Liver (tissue), 8 donors: ENCODE measurements at regions not wholly inside any gene's neighbourhood (a gene's known extent, or its start where the extent isn't known, plus 50 kb on each side); places are given as distances from the start of the nearest gene placed in this dataset.

ENCODE experiments used
- DNase-seq: peaks from one replicate; pipeline ENCODE4 v3.0.0-alpha.2; 2017; ENCODE audit warnings: low spot score
- H3K27ac ChIP-seq, 2 donors: one replicate each; pipeline ENCODE4 v1.7.0; 2013; ENCODE audit warnings: inconsistent platforms in 2 of 2, low read length in 2 of 2, control low read depth in 1 of 2, low read depth in 1 of 2, mild to moderate bottlenecking in 1 of 2
- H3K27me3 ChIP-seq, 4 donors: one replicate each; pipeline versions ENCODE4 v1.6.1 to v1.7.0; 2013; ENCODE audit warnings: low read length in 3 of 4, inconsistent platforms in 1 of 4, mild to moderate bottlenecking in 1 of 4, moderate library complexity in 1 of 4; ENCODE audit not compliant: control insufficient read depth in 4 of 4, insufficient read depth in 4 of 4
- H3K36me3 ChIP-seq, 4 donors: one replicate each; pipeline versions ENCODE4 v1.6.1 to v1.7.0; 2013; ENCODE audit warnings: low read length in 3 of 4, mild to moderate bottlenecking in 3 of 4, low read depth in 1 of 4, moderate library complexity in 1 of 4; ENCODE audit not compliant: control insufficient read depth in 4 of 4, insufficient read depth in 3 of 4
- H3K4me1 ChIP-seq, 4 donors: one replicate each; pipeline versions ENCODE4 v1.6.1 to v1.7.0; 2013; ENCODE audit warnings: low read length in 3 of 4, mild to moderate bottlenecking in 3 of 4, moderate library complexity in 1 of 4; ENCODE audit not compliant: control insufficient read depth in 4 of 4, insufficient read depth in 4 of 4
- H3K4me3 ChIP-seq, 3 donors: one replicate each; pipeline versions ENCODE4 v1.6.1 to v1.7.0; 2013; ENCODE audit warnings: low read length in 3 of 3, control low read depth in 1 of 3, low read depth in 1 of 3, mild to moderate bottlenecking in 1 of 3
- H3K9ac ChIP-seq, 2 donors: one replicate each; pipeline ENCODE4 v1.7.0; 2013; ENCODE audit warnings: low read length in 2 of 2, mild to moderate bottlenecking in 2 of 2, moderate library complexity in 2 of 2, control low read depth in 1 of 2, low read depth in 1 of 2
- H3K9me3 ChIP-seq, 4 donors: one replicate each; pipeline versions ENCODE4 v1.6.1 to v1.7.0; 2013; ENCODE audit warnings: low read length in 3 of 4; ENCODE audit not compliant: control insufficient read depth in 4 of 4
- ATF3 ChIP-seq: IDR thresholded peaks from 2 replicates; pipeline ENCODE4 v1.6.1; 2016; ENCODE audit warnings: antibody characterized with exemption
- EGR1 ChIP-seq, 2 donors: IDR thresholded peaks; 2 replicates each; pipeline ENCODE4 v1.6.1; 2016 to 2018; ENCODE audit warnings: antibody characterized with exemption in 2 of 2, low read depth in 2 of 2
- FOXA1 ChIP-seq: IDR thresholded peaks from 2 replicates; pipeline ENCODE4 v1.6.1; 2016; ENCODE audit warnings: antibody characterized with exemption
- FOXA2 ChIP-seq: IDR thresholded peaks from 2 replicates; pipeline ENCODE4 v1.6.1; 2016; ENCODE audit warnings: antibody characterized with exemption
- GABPA ChIP-seq, 2 donors: IDR thresholded peaks in 1 of 2; conservative IDR thresholded peaks in 1 of 2; 2 replicates each; pipeline ENCODE4 v1.6.1; 2016; ENCODE audit warnings: antibody characterized with exemption in 2 of 2, mild to moderate bottlenecking in 1 of 2, moderate library complexity in 1 of 2
- HNF4A ChIP-seq, 2 donors: conservative IDR thresholded peaks; 2 replicates each; pipeline ENCODE4 v1.6.1; 2016; ENCODE audit warnings: antibody characterized with exemption in 2 of 2, mild to moderate bottlenecking in 2 of 2
- HNF4G ChIP-seq: IDR thresholded peaks from 2 replicates; pipeline ENCODE4 v1.6.1; 2016; ENCODE audit warnings: antibody characterized with exemption
- JUND ChIP-seq, 2 donors: IDR thresholded peaks; 2 replicates each; pipeline ENCODE4 v1.6.1; 2016; ENCODE audit warnings: antibody characterized with exemption in 2 of 2
- NR2F2 ChIP-seq: IDR thresholded peaks from 2 replicates; pipeline ENCODE4 v1.6.1; 2016; ENCODE audit warnings: antibody characterized with exemption
- RAD21 ChIP-seq, 2 donors: IDR thresholded peaks; 2 replicates each; pipeline ENCODE4 v1.6.1; 2016; ENCODE audit warnings: antibody characterized with exemption in 2 of 2, mild to moderate bottlenecking in 2 of 2
- REST ChIP-seq: IDR thresholded peaks from 2 replicates; pipeline ENCODE4 v1.6.1; 2016; ENCODE audit warnings: antibody characterized with exemption, mild to moderate bottlenecking
- RXRA ChIP-seq, 2 donors: IDR thresholded peaks; 2 replicates each; pipeline ENCODE4 v1.6.1; 2017 to 2018; ENCODE audit warnings: antibody characterized with exemption in 2 of 2, mild to moderate bottlenecking in 1 of 2
- SP1 ChIP-seq: IDR thresholded peaks from 2 replicates; pipeline ENCODE4 v1.6.1; 2018; ENCODE audit warnings: antibody characterized with exemption, mild to moderate bottlenecking
- TAF1 ChIP-seq: conservative IDR thresholded peaks from 2 replicates; pipeline ENCODE4 v1.6.1; 2016; ENCODE audit warnings: antibody characterized with exemption, mild to moderate bottlenecking
- YY1 ChIP-seq: IDR thresholded peaks from 2 replicates; pipeline ENCODE4 v1.6.1; 2016; ENCODE audit warnings: antibody characterized with exemption, mild to moderate bottlenecking
- ZBTB33 ChIP-seq: IDR thresholded peaks from 2 replicates; pipeline ENCODE4 v1.6.1; 2016; ENCODE audit warnings: antibody characterized with exemption
- WGBS: extraction: QIAGEN DNeasy Blood & Tissue Kit; methylation state at CpG from one replicate; pipeline ENCODE4 v1.1.7; 2013; 5-methylcytosine and 5-hydroxymethylcytosine counted together
- TF ChIP-seq, protein P1 (sequence below): fragments of 150-350 bp; IDR thresholded peaks from 2 replicates; pipeline ENCODE4 v1.5.1; 2017; ENCODE audit warnings: improper control_type of control experiment, low read depth, low read length; ENCODE audit not compliant: missing input control
- TF ChIP-seq, protein P2 (sequence below): IDR thresholded peaks from 2 replicates; pipeline ENCODE4 v1.6.1; 2016; ENCODE audit warnings: antibody characterized with exemption
- donor health status: healthy.
- donor health status: healthy.
- donor health status: healthy.
- donor health status: healthy.
- donor health status: healthy.

GRCh38 chr2:113823716-113824595, 65.9 kb upstream of the ACTR3 start:
- no peak overlapping the region for H3K27ac ChIP-seq
- TF ChIP-seq RXRA (IDR thresholded peaks at IDR 0.05) = no peak
- no peak for TF ChIP-seq GABPA (IDR thresholded peaks at IDR 0.05 in 1 of 2, conservative IDR thresholded peaks at IDR 0.05 in 1 of 2)
- no peak for TF ChIP-seq SP1
- no peak for TF ChIP-seq HNF4A (conservative IDR thresholded peaks at IDR 0.05)
- no peak for TF ChIP-seq FOXA2
- TF ChIP-seq YY1 = no peak
- TF ChIP-seq NR2F2 = no peak
- TF ChIP-seq, protein P1, sequence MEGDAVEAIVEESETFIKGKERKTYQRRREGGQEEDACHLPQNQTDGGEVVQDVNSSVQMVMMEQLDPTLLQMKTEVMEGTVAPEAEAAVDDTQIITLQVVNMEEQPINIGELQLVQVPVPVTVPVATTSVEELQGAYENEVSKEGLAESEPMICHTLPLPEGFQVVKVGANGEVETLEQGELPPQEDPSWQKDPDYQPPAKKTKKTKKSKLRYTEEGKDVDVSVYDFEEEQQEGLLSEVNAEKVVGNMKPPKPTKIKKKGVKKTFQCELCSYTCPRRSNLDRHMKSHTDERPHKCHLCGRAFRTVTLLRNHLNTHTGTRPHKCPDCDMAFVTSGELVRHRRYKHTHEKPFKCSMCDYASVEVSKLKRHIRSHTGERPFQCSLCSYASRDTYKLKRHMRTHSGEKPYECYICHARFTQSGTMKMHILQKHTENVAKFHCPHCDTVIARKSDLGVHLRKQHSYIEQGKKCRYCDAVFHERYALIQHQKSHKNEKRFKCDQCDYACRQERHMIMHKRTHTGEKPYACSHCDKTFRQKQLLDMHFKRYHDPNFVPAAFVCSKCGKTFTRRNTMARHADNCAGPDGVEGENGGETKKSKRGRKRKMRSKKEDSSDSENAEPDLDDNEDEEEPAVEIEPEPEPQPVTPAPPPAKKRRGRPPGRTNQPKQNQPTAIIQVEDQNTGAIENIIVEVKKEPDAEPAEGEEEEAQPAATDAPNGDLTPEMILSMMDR = no peak
- no peak for TF ChIP-seq ZBTB33
- no peak for TF ChIP-seq RAD21 (IDR thresholded peaks at IDR 0.05)
- no peak for TF ChIP-seq REST
- no peak for TF ChIP-seq EGR1 (IDR thresholded peaks at IDR 0.05; ENCODE audit: low read depth in 2 of 2)
- TF ChIP-seq HNF4G = no peak
- no peak for TF ChIP-seq ATF3
- no peak for TF ChIP-seq FOXA1
- TF ChIP-seq TAF1 = no peak
- TF ChIP-seq, protein P2, sequence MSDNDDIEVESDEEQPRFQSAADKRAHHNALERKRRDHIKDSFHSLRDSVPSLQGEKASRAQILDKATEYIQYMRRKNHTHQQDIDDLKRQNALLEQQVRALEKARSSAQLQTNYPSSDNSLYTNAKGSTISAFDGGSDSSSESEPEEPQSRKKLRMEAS = no peak
- TF ChIP-seq JUND (IDR thresholded peaks at IDR 0.05) = no peak
- H3K36me3 ChIP-seq = no peaks in the 10 kb centered on the region
- no peak overlapping the region for H3K9ac ChIP-seq
- H3K9me3 ChIP-seq = no peaks in the 10 kb centered on the region
- WGBS = 85% methylated on average over 4 of the region's 4 CpGs
- no peaks in the 10 kb centered on the region for H3K4me1 ChIP-seq
- H3K4me3 ChIP-seq = no peak overlapping the region
- no peaks in the 10 kb centered on the region for H3K27me3 ChIP-seq
- no peak for DNase-seq
